AG09309 (cell line): ENCODE measurements at regions not wholly inside any gene's neighbourhood (a gene's known extent, or its start where the extent isn't known, plus 50 kb on each side); places are given as distances from the start of the nearest gene placed in this dataset.

Experiments used
- DNase-seq: peaks from one replicate; pipeline ENCODE4 v3.0.0-alpha.2; 2010; ENCODE audit warnings: low read depth
- H3K4me3 ChIP-seq: 2 replicates; pipeline ENCODE4 v1.5.1; 2011; ENCODE audit warnings: mild to moderate bottlenecking, low read depth, low read length, moderate library complexity; ENCODE audit not compliant: control insufficient read depth
- CTCF ChIP-seq: IDR thresholded peaks from 2 replicates; pipeline ENCODE4 v1.5.1; 2011; ENCODE audit warnings: mild to moderate bottlenecking, low read depth, low read length, inconsistent platforms; ENCODE audit not compliant: insufficient read depth, control insufficient read depth; ENCODE audit errors: missing control alignments

GRCh38 chr4:62914758-62915157 is 1494.5 kb downstream of the TECRL start:
- no peak for DNase-seq
- H3K4me3 ChIP-seq: no peak overlapping the region
- no peak for TF ChIP-seq CTCF

DNA sequence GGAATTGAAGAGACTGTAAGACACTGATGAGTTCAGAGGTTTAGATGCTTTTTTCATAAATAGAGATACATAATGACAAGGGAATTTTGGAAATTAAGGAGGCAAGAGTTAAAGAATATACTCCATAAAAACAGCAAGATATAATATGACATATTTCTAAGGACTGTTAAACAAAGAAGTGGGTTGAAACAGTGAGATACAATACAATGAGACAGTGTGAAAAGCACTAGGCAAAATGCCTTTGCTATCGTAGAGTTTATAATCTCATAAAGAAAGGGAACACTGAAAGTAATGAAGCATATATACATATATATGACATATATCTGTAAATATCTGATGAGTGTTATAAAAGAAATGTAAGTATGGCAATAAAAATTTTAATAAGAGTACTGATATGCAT is 1496.2 kb downstream of the TECRL start:
- TF ChIP-seq CTCF: no peak
- no peak overlapping the region for H3K4me3 ChIP-seq
- DNase-seq: no peak

GRCh38 chr4:62912531-62912930 is 1496.7 kb downstream of the TECRL start:
- no peak for DNase-seq
- TF ChIP-seq CTCF: no peak
- no peak overlapping the region for H3K4me3 ChIP-seq

- TF ChIP-seq CTCF: no peak
- DNase-seq: no peak
- no peak overlapping the region for H3K4me3 ChIP-seq
Measured at GRCh38 chr4:62909238-62909637, 1500.0 kb downstream of the TECRL start.

- no peak for TF ChIP-seq CTCF
- no peak for DNase-seq
- no peak overlapping the region for H3K4me3 ChIP-seq
Measured at GRCh38 chr4:62901101-62901500, 1508.1 kb downstream of the TECRL start.

- no peak for DNase-seq
- TF ChIP-seq CTCF: no peak
- no peak overlapping the region for H3K4me3 ChIP-seq
Measured at GRCh38 chr4:62899646-62900364, 1509.4 kb downstream of the TECRL start.
